ENCODE measurements at regions not wholly inside any gene's neighbourhood (a gene's known extent, or its start where the extent isn't known, plus 50 kb on each side); places are given as distances from the start of the nearest gene placed in this dataset.

- peak; percentile 24 to 57 (median 42) for TF ChIP-seq CTCF (IDR thresholded peaks at IDR 0.05)
- no peak for TF ChIP-seq POLR2A (IDR thresholded peaks at IDR 0.05)
Measured at GRCh38 chr2:35973132-35973736, 382.3 kb upstream of the CRIM1 start.
